ENCODE measurements at regions not wholly inside any gene's neighbourhood (a gene's known extent, or its start where the extent isn't known, plus 50 kb on each side); places are given as distances from the start of the nearest gene placed in this dataset.

DNA sequence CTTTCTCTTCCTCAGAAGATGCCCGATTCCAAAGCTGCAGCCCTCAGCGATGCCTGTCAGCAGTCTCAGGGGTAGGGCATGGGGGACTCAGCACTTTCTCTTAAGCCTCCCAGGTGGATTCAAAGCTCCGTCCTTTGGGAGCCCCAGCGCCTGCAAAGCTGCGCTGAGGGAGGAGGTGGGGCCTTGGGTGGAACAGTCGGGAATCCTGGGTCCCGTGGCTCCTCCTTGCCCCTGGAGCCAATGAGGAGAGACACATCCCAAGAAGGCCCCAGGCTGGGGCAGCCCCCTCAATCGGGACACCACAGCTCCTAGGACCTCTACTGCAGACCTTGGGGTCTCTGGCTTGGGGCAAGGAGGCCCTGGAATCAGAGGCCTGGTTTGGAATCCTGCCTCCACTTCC, 227.5 kb upstream of the IGF1R start:
- DNase-seq (ENCODE audit: low spot score): no peak

DNA sequence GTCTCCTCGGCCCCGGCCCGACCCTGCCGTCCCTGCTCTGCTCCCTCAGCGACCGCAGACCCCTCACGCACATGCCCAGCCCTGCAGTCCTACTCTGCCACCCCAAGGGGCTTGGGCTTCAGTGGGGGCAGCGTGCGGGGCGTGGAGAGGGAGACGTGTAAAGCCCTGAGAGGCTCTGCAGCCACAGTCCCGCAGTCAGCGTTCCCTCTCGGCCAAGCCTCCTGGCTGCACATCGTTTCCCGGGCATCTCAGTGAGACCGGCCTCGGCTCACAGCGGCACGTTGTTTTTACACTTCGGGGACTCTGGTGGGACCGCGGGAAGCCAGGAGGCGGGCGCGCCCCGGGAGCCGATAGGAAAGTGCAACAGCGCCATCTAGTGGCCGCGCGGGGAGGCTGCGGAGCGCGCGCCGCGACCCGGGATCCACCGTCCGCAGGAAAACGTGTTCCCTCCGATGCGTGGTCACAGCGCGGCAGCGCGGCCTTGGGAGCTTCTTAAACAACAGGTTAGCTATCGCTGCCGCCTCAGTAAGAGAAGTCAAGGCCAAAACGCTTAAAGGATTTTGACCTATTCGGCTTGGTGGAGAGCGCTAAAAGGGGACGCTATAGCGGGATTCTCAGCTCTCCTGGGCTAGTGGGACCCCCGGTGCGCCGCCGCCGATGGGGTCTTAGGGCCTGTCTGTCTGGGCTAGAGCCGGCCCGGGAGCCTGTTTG, 226.8 kb upstream of the IGF1R start:
- DNase-seq (ENCODE audit: low spot score): peak; percentile 24

DNA sequence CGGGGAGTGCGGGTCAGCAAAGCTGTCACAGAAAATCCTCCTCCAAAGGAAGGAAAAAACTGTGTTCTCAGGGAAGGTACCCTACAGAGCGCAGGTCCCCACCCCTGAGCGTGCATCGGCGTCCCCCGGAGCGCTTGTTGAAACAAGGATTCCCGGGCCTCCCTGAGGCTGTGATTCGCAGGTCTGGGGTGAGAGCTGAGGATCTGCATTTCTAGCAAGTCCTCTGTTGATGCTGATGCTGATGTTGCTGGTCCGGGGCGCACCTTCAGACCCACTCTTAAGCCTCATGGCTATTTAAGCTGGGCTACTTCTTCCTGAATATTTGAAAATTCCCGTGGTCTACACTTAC, 226.2 kb upstream of the IGF1R start:
- DNase-seq (ENCODE audit: low spot score): no peak

DNA sequence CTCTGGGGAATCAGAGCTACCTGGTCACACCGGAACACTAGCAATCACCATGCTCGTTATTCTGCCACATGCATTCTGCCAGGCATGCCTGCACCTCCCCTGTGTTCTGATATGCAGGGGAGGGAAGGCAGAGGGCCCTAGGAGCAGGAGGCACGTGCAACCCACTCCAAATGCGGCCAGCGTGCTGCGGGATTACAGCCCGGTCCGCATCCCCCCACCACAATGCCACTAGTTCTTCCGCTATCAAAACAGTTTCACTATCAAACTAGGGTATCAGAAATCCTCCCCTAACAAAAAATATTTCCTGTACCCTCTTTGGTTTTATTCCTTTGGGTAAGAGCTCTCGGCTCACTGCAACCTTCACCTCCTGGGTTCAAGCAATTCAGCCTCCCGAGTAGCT, 223.2 kb upstream of the IGF1R start:
- no peak for DNase-seq (ENCODE audit: low spot score)

DNA sequence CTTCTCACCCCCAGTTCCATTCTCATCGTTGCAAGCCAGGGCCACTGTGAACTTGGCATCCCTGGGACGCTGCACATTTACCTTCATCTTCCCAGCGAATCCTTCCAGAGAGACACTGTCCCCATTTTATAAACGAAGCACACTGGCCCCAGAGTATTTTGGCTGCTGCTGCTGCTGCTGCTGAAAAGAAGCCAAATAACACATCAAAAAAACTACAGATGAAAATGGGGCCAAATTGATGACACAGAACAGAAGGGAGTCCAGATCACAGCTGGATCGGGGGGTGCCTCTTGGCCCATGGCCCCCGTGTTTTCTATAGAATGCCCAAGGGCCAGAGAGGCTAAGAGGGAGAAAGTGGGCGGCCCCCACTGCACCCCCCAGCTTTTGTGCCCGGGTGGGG, 221.0 kb upstream of the IGF1R start:
- DNase-seq (ENCODE audit: low spot score): no peak

DNA sequence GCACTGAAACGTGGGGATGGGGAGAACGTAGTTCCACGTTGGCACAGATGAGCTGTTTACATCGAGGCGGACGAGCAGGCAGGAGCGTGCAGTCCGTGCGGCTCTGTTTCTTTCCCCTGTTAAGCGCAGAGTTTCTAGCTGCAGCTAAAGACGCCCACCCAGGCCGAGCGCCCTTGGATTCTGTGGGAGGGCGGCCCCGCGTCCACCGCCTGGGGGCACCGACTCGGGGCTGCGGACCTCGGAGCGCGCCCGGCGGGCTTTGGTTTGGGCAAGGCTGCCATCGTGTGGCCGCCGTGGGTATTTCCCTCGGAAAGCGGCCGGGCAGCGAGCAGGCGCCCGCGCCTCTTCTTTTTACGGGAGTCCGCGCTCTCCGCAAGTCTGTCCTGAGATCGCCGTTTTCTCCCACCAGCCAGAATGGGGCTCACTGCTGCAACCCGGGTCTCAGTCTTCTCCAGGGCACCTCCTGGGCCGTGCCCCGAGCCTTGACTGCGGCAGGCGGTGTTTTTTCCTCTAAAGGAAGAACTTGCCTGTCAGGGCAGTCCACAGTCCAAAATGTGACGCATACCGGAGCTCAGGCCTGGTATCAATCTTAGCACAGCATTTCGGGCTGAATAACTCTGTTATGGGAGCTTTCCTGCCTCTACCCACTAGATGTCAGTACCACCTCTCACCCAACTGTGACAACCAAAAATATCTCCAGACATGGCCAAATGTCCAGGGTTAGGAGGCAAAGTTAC, 219.9 kb upstream of the IGF1R start:
- DNase-seq (ENCODE audit: low spot score): peak; percentile 42

DNA sequence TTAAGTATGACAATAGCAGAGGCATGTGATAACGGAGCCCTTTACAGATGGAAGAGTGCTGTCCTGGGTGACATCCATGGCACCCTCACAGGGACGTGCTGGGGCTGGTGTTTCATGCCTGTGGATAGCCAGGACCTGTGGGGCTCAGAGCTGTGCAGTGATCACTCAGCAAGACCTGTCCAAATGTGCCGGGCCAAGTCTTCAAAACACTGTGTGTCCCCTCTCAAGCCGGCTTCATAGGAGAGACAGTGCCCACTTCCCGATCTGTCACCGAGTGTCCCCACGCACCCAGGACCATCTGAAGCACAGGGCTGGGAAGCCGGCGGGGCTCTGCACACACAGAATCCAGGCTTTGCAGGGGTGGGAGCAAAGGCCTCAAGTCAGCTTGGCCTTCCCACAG, 217.2 kb upstream of the IGF1R start:
- no peak for DNase-seq (ENCODE audit: low spot score)

DNA sequence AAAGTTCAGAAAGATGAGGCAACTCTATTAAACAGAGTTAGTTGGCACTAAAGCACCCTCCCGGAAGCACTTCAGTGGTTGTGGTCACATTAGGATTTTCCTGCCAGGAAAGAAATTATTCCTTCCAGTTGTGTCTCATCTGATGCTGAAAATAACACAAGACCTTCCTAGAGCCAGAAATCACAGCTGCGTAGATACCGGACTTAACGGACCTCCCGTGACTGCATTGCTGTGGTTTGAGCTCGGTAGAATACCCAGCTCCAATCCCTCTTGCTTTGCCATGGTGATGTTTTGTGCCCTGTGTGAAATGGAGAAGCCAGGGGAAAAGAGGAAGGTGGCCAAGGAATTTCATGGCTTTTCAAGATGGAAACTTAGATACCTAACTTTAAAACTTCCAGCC, 215.0 kb upstream of the IGF1R start:
- no peak for DNase-seq (ENCODE audit: low spot score)

DNA sequence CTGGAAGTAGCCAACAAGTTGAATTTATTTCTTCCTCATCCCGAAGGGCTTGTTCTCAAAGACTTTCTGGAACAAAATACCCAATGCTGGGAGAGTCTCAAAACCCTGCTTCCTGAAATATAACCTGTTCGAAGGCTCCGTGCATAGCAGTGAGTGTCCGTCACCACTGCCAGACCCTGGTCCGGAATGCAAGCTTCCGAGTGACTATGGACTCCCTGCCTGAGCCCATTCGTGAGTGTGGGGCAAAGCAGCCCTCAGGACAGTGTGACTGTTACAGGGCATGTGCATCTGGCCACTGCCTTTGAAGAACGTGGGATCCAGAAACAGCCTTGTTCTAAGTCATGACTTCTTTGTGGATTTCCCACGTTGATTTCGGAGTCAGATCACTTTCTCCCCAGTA, 214.5 kb upstream of the IGF1R start:
- no peak for DNase-seq (ENCODE audit: low spot score)

DNA sequence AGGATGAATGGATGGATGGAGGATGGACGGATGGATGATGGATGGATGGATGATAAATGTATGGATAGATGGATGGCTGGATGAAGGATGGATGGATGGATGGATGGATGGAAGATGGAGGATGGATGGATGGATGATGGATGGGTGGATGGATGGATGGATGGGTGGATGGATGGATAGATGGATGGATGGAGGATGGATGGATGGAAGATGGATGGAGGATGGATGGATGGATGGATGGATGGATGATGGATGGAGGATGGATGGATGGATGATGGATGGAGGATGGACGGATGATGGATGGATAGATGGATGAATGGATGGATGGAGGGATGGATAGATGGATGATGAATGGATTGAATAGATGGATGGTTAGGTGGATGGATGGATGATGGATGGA, 210.6 kb upstream of the IGF1R start:
- DNase-seq (ENCODE audit: low spot score): no peak

DNA sequence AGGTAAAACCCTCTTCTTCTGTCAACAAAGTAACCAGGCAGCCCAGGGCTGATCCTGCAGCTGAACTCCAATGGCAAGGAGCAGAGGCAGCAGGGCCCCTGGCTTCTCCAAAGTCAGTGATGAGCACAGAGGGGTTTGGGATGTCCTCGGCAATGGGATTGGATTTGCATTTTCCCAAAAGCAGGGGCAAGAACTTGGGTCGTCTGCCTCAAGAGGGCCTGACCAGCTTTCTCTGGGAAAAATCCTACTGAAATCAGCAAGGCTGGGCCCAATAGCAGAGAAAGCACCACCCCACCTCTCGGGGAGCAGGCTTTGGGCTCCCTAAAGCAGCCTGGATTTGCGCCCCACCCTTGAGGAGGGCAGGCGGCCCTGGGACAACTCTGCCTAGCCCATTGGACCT, 210.0 kb upstream of the IGF1R start:
- no peak for DNase-seq (ENCODE audit: low spot score)

DNA sequence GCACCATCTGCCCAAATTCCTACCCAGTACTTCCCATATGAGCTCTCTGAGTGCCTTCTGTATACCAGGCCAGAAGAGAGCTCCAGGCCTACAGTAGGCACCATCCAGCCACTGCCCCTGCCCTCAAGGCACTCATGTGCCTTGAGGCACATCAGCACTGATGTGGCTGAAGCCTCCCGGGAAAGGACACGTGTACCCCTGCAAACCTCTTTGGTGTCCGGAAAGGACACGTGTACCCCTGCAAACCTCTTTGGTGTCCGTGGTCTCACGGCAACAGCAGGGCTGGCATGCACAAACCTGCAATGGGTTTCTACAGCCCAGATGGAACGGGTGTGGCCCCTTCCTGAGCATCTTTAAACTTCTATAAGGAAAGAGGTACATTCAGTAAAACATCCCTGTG, 209.4 kb upstream of the IGF1R start:
- DNase-seq (ENCODE audit: low spot score): no peak

DNA sequence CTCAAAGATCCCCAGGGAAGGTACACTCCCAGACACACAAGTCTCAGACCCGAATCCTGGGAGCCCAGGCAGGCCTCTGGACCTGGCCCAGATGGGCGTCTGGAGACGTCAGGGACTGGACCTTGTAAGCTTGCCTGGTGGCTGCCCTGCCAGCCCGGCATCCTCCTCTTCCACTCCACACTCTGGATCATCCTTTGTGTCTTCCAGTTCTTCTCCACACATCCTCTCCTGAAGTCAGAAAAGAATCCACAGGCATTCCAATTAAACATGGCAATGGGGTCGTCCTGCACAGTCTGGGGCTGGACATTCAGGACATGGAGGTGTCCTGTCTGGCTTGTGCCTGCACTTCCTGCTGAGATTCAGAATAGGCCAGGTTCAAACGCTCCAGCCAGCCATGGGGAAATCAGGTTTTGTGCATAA, 208.8 kb upstream of the IGF1R start:
- no peak for DNase-seq (ENCODE audit: low spot score)

DNA sequence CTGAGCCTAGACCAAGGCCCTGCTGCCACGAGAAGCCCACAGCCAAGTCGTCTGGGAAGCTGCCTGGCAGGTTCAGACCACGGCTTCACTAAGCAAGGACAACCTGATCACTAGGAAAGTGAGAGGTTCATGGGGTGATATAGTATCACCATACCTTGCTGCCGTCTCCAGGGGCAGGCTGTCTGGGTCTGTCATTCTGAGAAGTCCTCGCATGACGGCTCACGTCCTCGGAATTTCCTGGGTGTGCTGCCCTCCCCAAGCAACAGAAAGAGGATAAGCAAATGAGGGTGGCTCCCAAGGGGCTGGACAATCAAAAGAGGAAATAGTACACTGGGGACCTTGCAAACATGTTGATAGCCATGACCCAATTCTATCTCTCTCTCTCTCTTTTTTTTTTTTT, 207.4 kb upstream of the IGF1R start:
- DNase-seq (ENCODE audit: low spot score): no peak

DNA sequence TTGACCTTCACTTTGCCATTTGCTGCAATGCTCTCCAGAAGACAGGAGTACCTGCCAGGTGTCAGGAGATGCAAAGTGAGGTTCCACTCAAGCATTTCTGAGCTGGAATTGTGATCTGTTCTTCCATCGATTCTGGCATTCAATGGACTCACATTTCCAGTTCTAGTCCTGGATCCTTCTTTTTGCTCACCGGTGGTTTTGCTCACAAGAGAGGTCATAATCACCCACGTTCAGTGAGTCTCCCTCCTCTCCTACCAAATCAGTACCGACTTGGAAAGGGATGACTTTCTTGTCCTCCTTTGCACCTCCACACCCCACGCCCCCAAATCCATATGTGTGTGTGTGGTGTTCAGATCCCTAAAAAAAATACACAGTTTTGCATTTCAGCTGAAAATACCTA, 206.7 kb upstream of the IGF1R start:
- no peak for DNase-seq (ENCODE audit: low spot score)

DNA sequence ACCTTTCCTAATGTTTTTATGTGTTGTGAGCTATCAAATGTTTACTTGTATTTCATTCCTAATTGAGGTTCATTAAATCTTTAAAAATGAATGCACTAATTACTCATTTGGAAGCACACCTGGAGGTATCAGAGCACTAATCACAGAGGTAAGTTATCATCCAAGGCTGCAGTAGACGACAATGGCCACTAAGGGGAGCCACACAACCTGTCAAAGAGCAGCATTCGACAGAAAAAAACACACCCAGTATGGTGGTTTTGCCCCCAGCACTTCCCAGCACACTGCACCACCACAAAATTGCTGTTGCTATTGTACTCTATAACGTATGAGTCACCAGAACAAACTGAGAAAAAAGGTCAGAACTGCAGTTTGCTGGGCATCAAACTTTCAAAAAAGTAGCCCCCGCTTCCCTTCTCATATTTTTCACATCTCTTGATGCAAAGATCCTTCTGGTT, 205.9 kb upstream of the IGF1R start:
- DNase-seq (ENCODE audit: low spot score): peak; percentile 30

DNA sequence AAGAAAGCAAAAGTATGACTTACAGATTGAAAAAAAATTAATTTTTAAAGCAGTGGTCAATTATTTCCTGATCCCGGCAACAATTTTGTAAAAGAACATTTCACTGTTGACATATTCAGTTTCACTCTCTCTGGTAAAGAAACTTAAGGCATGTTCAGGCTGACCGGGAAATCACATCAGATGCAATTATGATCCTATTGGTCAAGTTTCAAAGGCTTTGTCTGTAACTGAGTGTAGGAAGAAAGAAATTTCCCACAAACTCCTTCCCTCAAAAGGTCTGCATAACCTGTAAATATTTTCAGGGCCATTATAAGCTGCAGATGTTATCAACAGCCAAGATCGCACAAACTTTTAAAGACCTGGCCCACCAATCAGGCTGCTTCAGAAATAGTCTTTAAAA, 205.4 kb upstream of the IGF1R start:
- DNase-seq (ENCODE audit: low spot score): no peak

DNA sequence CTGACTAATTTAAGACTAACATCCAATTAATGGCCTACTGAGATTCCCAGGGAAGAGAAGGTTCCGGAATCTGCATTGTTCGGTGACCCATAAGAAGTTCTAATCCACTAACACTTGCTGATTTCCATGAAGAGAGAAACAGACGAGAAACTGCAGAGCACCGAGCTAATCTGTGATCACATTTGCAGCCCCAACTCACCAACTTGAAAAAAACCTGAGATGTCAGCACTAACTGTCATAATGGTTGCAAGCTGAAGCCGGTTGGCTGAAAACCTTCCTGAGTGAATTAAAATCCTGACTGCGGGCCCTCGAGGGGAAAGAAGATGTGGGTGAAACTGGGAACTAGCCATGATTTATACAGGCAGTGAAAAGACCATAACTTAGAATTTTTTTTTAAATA, 204.8 kb upstream of the IGF1R start:
- no peak for DNase-seq (ENCODE audit: low spot score)

DNA sequence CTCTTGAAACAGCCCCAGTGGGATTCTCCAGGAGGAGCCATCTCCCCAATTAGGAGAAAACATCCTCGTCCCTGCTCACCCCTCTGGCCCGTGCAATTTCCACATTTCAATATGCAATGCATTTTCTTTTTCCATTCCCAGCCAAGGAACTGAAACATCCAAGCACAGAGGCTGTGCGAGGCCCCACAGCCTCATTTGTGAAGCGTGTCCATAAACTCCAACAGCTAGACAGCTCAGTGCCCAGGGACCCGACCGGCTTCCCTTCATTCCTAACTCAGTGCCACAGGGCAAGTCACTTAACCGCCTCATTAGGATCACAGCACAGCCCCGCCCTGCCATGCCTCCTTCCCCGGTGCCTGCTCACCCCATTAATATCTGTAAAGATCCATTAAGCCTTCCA, 204.2 kb upstream of the IGF1R start:
- DNase-seq (ENCODE audit: low spot score): no peak

DNA sequence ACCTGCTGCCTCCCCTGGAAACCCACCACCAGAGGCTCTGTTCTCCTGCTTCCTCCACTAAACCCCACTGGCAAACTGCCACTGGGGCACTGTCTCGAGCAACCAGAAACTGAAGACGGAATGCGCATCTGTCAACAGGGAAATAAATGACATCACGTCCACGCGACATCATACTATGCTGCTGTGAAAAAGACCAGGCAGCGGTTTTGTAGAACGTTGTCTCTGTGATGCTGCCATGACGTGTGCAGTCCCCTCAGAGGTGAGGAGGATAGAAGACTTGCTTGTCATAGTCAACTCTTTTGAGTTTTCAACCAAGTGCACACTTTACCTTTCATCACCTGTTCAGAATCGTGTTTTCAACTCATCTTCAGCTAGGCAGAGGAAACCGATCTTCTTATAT, 203.0 kb upstream of the IGF1R start:
- no peak for DNase-seq (ENCODE audit: low spot score)

DNA sequence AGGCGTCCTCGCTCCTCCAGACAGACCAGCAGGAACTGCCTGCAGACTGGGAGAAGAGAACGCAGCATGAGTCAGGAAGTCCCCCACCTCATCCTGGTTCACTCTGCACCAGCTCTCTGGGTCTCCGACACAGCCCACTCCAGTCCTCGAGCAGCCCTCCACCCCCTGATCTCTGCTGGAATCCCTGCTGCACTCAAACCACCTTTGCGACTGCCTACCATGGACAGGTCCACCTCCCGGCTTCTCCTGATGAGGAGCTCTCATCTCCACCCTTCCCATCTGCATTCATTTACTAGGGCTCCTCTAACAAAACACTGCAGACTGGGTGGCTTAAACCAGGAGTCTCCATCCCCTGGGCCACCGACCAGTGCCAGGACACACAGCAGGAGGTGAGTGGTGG, 202.3 kb upstream of the IGF1R start:
- DNase-seq (ENCODE audit: low spot score): no peak

DNA sequence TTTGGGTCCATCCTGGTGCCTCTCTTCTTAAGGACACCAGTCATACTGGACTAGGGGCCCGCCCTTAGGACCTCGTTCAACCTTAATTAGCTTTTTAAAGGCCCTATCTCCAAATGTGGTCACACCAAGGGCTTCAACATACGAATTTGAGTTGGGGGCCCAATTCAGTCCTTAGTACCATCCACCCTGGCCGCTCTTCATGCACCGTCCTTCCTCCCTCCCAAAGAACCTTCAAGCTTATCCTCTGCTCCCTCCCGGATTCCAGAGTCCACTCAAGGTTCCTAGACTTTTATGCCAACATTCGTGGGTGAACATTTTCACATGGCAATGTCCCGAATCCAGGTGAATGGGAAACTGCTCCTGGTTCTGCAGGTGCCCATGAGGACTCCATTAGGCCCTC, 201.3 kb upstream of the IGF1R start:
- DNase-seq (ENCODE audit: low spot score): no peak

DNA sequence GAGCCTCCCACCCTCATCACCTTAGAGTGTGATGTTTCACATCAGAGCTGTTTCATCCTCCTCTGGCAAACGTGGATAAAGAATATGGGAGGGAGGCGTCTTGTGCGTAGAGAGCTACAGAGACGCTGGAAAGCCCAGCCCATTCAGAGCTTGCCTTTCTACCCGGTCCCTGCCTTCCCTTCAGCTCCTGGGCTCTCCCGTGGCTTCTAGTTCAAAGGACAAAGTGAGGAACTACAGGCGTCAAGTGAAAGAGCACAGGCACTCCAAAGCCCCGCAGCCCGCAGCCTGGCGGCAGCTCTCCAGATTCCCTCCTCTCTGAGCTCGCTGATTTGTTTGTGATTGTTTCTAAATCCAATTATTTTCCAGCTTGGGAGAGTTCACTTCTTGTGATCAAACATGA, 197.1 kb upstream of the IGF1R start:
- no peak for DNase-seq (ENCODE audit: low spot score)

DNA sequence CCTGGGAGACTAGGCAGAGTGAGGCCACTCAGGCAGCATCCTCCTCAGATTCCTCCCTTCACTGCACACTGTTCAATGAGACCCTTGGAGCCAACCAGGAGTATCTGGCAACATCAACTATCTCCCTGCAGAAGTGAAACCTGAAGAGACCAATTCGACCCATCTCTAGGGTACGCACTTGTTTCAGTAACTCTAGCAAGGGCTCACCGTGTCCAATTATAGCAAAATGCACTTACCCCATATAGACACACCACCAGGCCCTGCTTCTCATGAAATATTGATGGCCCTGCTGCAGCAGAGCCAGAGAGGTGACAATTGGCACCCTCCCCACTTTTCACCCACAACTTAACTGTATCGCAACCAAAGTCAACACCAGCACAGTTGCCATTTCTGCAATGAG, 196.1 kb upstream of the IGF1R start:
- no peak for DNase-seq (ENCODE audit: low spot score)
